Suppressor macrophage treated with lipopolysaccharide for 1 hour (primary cell): ENCODE measurements at regions not wholly inside any gene's neighbourhood (a gene's known extent, or its start where the extent isn't known, plus 50 kb on each side); places are given as distances from the start of the nearest gene placed in this dataset.

ENCODE experiments used
- DNase-seq, 3 donors: peaks; one replicate each; pipeline ENCODE4 v3.0.0-alpha.2; 2020 to 2022

GRCh38 chr14:29299372-29299771 is 532.8 kb downstream of the FOXG1 start:
- DNase-seq: no peak

- DNase-seq: no peak
Measured at GRCh38 chr14:29301571-29301970, 535.0 kb downstream of the FOXG1 start.

GRCh38 chr14:29310210-29310609 is 543.6 kb downstream of the FOXG1 start:
- DNase-seq: no peak

- DNase-seq: no peak
Measured at GRCh38 chr14:29310757-29311156, 544.2 kb downstream of the FOXG1 start.

- DNase-seq: no peak
Measured at GRCh38 chr14:29311983-29312382, 545.4 kb downstream of the FOXG1 start.

GRCh38 chr14:29316936-29317335 is 550.3 kb downstream of the FOXG1 start:
- DNase-seq: no peak

GRCh38 chr14:29317423-29317822 is 550.8 kb downstream of the FOXG1 start:
- no peak for DNase-seq

GRCh38 chr14:29320286-29320685 is 553.7 kb downstream of the FOXG1 start:
- no peak for DNase-seq

GRCh38 chr14:29321646-29322045 is 555.1 kb downstream of the FOXG1 start:
- DNase-seq: no peak

- DNase-seq: no peak
Measured at GRCh38 chr14:29339494-29340172, 573.0 kb downstream of the FOXG1 start.

GRCh38 chr14:29348504-29348903 is 579.1 kb downstream of the PRKD1 start:
- DNase-seq: no peak

- DNase-seq: no peak
Measured at GRCh38 chr14:29350496-29350895, 577.2 kb downstream of the PRKD1 start.

- DNase-seq: no peak
Measured at GRCh38 chr14:29351996-29352705, 575.5 kb downstream of the PRKD1 start.

GRCh38 chr14:29352706-29353080 is 575.0 kb downstream of the PRKD1 start:
- no peak for DNase-seq

- no peak for DNase-seq
Measured at GRCh38 chr14:29353513-29353912, 574.1 kb downstream of the PRKD1 start.

GRCh38 chr14:29354486-29354885 is 573.2 kb downstream of the PRKD1 start:
- no peak for DNase-seq

- no peak for DNase-seq
Measured at GRCh38 chr14:29355331-29355730, 572.3 kb downstream of the PRKD1 start.

GRCh38 chr14:29355846-29356245 is 571.8 kb downstream of the PRKD1 start:
- DNase-seq: no peak

- no peak for DNase-seq
Measured at GRCh38 chr14:29360656-29361055, 567.0 kb downstream of the PRKD1 start.

- no peak for DNase-seq
Measured at GRCh38 chr14:29370024-29370423, 557.6 kb downstream of the PRKD1 start.

GRCh38 chr14:29376237-29376636 is 551.4 kb downstream of the PRKD1 start:
- DNase-seq: no peak

GRCh38 chr14:29380826-29381225 is 546.8 kb downstream of the PRKD1 start:
- no peak for DNase-seq

GRCh38 chr14:29388571-29388970 is 539.1 kb downstream of the PRKD1 start:
- DNase-seq: no peak

- DNase-seq: no peak
Measured at GRCh38 chr14:29390081-29390832, 537.4 kb downstream of the PRKD1 start.
